T-helper 2 cell treated with Interferon-gamma antibody and Interleukin-4, amounts not matched to agents 100 ng/mL and 5 ng/mL, for 36 hours (primary cell): ENCODE measurements at regions not wholly inside any gene's neighbourhood (a gene's known extent, or its start where the extent isn't known, plus 50 kb on each side); places are given as distances from the start of the nearest gene placed in this dataset.

Experiments
- intact Hi-C: fragments of 100-400 bp; cut with micrococcal nuclease; formaldehyde crosslinking; loops from one replicate; pipeline ENCODE4 v1.15.1; 2023

DNA sequence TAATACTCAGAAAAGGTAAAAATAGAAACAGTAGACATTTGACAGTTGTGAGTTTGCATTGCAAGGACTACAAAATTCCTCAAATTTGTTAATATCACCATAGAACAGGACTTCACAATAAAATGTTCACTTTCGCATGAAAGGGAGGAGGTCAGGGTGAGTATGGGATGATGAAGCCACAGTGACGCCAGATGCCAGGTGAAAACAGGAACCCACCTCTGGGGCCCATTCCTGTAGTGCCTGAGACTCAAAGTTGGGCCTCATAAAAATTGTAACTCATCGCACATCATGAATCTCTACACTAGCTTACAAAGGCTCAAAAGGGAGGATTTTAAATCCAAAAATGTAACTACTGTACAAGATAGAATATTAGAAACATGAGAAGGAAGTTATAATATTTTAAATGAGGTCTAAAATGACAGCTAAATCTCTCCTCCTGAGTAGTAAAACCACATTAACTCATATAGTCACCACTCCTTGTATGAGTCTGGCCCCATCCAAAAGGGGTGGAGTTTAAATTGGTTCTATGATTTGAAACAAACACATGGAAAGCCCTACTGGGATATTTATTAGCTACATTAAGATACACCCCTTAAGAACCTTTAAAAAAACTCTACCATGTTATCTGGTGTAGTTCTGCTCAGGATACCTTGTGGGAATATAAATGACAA lies 93.7 kb downstream of the ETS2 start:
- intact Hi-C loops: no loop called here

DNA sequence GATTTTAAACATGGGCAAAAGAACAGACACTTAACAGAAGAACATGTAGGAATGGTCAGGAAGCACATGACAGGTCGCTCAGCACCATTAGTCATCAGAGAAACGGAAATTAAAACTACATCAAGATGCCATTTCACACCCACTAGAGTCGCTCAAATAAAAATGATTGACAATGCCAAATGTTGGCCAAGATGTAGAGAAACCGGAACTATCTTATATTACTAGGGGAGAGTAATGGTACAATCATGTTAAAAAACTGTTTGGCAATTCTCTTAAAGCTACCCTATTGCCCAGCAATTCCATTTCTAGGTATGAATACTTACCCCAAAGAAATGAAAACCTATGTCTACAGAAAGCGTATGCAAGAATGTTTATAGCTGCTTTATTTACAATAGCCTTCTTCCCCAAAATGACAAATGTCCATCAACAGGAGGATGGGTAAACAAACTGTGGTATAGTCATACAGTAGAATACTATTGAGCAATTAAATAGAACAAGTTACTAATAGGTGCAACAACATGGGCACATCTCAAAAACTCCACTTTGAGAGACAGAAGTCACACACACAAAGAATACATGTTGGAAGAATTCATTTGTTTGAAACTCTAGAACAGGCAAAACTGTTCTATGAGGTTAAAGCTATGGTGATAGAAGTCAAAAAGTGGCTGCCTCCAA lies 92.8 kb downstream of the ETS2 start:
- intact Hi-C loops: no loop called here

DNA sequence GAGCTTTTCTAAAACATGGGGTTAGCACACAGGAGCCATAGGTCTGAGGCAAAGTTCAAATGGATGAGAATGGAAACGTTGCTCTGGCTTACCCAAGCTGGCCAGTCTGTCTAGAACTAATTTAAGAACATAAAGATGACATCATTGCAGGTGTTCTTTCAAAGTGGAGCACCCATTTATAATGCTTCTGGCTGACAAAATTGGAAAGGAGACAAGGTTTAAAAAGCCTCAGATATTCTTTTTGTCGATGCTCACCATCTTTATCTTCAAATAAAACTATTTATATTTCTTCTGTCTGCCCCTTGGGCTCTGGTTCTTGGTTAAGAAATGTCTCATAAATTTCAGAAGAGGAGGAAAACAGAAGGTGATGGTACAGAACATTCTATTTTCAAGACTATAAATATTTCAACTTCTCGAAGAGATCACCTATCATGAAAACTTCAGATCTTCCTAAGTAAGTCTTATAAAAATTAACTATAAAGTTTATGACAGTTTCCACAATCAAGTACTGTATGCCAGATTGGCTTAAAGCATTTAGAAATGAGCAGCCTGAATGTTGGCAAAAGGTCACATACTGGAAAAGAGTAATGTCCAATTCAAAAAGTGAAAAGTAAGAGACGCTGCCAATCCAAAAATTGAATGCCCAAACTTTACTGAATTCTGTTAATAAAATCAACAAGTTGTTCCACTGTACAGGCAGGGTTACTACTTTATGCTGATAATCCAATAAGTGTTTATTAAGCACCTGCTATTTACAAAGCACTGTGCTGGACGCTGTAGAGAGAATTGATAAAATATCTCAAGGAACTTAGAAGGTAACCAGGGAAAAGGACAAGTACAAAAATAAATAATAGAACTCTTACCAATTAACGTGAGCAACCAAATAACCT lies 92.0 kb downstream of the ETS2 start:
- intact Hi-C loops: no loop called here

DNA sequence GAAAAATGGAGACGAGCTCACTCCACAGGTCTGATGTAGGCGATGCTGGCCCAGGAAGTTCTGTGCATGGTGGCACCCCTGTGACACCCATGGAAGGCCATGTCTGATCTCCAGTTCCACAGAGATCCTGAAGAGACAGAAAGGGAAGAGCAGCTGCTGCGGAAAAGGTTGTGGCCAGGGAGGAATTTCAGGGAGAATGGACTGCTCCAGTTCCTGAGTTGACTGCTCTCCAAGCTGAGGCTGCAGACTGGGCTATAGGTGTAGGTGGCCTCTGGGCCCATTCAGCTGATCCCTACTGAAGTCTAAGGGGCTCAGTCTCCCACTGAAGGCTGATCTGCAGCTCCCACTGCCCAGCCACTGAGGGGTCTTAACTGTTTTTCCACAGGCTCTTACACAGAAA lies 89.2 kb downstream of the ETS2 start:
- intact Hi-C loops: no loop called here

DNA sequence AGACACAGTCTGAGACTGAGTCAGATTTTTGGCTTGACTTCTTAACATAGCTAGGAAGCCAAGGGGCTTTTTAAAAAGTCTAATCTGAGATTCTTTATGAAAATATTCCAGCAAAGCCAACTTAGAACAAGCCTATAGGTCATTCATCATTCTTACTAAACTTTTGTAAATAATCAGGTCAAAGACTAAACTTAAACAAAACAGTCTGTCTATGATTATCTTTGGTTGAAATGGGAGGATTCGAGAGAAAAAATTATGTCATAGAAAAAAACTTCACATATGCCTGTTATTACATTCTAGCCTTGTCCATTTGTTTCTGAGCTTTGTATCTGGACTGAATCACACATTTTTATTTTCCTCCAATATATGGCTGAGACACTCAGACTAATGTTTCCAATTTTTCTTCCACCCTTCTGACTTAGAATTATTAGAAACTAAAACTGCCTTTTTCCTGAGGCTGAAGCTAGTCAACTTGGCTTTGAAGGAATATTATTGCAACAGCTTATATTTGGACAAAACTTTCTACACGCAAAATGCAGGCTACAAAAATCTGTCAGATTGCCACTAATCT lies 83.3 kb downstream of the ETS2 start:
- intact Hi-C loops: no loop called here

DNA sequence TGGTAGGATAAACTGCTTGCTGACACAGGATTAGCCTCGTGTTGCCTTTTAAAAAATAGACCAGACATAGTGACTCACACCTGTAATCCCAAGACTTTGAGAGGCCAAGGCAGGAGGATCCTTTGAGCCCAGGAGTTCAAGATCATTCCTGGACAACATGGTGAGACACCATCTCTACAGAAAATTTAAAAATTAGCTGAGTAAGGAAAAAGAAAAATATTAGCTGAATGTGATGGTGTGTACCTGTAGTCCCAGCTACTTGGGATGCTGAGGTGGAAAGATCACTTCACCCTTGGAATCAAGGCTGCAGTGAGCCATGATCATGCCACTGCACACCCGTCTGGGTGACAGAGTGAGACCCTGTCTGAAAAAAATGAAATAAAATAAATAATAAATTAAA lies 82.0 kb downstream of the ETS2 start:
- intact Hi-C loops: no loop called here

DNA sequence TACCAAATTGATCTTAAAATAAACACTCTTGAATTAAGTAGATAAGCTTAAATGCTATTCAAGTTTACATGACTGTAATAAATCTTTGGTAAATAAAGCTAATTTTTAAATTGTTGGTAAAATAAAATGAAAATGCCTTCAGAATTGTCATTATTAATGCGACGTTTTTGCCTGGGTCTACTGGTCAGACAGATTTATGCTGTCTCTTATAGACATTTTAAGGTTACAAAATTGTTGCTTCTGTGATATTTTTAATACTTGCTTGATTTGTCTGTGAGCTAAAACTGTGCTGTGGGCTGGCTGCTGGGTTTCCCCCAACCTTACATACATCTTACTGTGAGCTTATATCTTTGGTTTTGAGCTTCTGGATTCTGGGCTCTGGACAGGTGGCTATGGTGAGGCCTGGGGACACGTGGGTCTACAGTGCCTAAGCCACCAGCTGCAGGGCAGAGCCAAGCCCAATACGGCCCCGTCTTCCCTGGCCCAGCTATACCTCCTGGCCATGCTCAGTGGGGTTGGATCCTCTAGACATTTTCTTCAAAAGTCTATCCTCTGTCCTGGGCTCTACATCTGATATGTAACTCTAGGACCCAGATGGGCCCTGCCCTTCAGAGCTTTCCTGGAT lies 81.4 kb downstream of the ETS2 start:
- intact Hi-C loops: no loop called here

DNA sequence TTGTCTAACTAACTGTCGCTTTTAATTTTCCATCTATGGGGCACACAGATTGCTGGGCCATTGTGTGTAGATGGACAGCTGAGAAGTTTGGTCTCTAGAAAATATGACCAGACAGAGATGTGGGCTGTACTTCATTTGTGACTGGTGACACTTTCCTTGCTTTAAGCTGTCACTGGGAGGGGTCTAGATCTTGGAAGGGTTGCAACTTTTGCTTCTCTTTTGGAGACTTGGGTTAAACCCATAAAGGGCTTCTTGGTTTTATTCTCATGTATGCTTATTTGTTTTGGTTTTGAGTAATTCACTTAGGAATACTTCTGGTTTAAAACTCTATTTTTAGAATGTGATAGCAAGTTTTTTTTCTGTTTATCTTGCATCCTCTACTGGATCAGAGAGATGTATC lies 80.2 kb downstream of the ETS2 start:
- intact Hi-C loops: no loop called here

DNA sequence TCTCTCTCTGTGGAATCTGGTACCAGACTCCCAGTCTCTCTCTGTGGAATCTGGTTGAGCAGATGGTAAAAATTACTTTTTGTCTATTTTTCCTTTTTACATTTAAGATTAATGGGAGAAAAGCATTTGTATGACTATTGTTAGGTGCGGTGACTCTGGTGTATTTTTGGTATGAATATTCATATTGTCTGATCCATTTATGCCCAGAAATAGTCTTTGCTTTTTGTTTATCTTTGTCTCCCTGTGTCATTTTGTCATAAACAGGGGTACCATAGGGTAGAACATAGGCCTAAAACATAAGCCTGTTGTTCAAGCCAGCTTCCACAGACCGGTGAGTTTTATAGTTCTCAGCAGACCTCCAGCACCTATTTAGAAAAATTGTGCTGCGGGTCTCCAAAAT lies 78.7 kb downstream of the ETS2 start:
- intact Hi-C loops: no loop called here

DNA sequence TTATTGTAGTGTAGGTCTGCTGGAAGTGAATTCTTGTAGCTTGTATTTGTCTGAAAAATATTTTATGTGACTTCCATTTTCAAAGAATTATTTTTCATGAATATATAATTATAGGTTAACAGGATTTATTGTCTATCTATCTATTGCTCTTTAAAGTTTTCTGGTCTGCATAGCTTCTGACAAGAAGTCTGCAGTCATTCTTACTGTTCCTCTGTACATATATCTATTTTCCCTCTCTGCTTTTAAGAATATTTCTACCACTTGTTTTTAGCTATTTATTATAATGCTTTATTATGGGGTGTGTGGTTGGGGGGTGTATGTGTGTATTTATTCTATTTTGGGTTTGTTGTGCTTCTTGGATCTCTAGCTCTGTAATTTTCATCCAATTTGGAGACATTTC lies 77.4 kb downstream of the ETS2 start:
- intact Hi-C loops: no loop called here

DNA sequence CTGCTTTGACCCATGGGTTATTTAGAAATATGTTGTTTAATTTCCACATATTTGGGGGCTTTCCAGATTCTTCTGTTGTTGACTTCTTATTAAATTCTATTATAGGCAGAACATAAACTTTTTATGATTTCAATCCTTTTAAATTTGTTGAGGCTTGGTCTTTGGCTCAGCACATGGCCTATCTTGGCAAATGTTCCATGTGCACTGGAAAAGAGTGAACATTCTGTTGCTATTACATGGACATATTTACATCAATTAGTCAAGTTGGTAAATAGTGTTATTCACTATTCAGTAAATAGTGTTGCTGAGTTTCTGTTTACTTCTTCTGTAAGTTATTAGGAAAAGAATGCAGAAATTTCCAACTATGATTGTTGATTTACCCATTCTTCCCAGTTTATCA lies 75.4 kb downstream of the ETS2 start:
- intact Hi-C loops: no loop called here

DNA sequence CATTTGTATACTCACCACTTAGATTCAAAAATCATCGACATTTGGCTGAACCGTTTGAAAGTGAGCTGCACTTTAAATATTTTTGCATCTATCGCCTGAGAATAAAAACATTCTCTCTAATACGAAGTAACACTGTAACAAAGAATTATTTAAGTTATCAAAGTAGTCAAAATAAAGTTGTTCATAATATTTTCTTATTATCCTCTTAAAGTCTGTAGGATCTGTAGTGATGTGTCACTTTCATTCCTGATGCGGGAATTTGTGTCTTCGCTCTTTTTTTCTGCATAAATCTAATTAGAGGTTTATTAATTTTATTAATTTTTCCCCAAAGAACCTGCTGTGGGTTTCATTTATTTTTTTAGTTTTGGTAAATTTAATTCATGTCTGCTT lies 74.8 kb downstream of the ETS2 start:
- intact Hi-C loops: no loop called here

DNA sequence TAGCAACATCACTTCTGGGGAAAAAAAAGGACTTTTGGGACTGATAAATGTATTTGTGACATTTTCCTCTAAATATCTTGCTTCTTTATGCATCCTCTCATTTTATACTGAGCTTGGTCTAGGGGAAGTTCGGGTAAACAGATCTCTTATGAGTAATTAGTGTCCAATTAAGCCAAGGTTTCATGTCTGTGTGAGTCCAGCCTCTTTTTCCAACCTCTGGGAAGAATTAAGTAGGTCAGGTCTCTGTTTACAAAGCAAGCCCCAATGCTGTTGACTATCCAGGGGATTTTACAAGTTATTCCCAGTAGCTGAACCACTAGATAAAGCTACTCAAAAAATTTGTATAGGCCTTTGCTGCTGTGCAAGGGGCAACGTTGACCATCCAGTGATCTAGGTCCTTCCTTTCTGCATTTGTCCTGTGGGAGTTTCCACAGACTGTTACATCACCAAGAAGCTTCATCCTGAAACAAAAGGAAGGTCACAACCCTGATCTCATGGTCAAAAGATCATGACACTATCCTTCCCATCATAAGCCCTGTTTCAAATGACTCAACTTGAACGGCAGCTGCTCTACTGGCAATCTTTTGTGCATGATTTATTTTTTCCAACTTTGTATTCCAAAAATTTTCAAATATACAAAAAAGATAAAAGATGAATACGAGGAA lies 74.3 kb downstream of the ETS2 start:
- intact Hi-C loops: no loop called here

DNA sequence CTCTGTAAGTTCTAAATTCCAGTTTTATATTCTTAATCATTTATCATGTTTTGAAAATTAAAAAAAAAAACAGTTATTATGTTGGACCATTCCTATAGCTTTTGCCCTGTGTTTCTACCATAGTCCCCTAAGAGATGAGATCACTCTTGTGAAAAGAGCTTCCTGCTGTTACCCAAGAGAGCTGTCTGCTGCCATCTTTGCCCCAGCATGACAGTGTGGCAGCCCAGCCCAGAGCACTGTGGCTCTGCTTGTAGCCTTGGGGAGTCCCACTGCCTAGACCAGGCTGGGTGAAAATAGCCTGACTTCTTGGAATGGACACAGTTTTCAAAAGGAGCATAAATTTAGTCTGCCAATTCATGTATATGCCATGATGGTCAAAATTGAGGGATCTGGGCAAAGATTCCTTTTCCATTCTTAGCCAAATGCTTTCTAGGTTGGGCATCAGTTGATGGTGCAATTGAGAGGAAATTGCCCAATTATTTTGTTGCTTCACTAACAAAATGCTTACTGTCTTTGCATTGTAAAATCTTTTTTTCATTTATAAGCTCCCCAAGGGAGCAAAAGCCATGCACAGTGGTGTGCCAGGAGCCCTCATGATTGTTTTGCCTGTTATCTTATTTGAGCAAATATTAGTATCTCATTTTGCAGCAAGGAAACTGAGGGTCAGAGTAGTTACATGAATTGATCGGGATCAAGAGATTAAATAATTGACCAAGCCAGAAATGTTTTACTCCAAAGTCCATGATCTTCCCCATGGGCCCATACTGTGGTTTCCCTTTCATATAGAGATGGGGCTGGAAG lies 72.8 kb downstream of the ETS2 start:
- intact Hi-C loops: no loop called here

DNA sequence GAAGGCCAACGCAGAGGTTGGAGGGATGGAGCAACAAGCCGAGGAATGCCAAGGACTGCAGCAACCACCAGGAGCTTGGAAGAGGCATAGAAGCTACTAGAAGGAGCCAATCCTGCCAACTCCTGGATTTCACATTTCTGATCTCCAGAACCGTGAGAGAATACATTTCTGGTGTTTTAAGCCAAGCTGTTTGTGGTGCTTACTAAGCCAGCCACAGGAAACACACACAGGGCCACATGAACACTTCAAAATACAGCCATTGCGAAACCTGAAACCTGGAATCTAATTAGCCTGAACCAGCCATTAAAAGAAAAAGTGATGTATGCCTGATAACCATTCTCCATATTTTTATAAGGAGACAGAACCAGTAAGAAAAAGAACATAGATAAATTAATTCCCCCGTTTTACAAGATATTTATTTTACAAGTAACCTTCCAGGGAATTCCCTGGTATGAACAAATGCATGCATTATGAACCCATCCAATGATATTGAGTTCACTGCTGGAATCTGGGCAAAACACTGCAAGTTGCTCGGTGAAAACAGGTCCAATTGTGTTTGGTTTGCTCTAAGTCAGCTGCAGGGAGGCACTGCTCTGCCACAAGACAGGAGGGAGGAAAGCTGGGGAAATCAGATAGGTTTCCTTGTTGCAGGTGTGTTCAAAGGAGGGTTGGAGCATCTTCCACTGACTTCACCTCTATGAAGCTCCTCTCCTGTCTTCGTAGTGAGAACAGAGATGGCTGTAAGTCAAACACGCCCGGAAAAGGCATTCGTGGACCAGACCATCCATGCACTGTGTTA lies 70.2 kb downstream of the ETS2 start:
- intact Hi-C loops: no loop called here
